Mammary epithelial cell (primary cell): ENCODE measurements at regions not wholly inside any gene's neighbourhood (a gene's known extent, or its start where the extent isn't known, plus 50 kb on each side); places are given as distances from the start of the nearest gene placed in this dataset.

Experiments
- EZH2 ChIP-seq: IDR thresholded peaks from 2 replicates; pipeline ENCODE4 v1.6.1; 2012; ENCODE audit warnings: low read length, inconsistent platforms, borderline replicate concordance
- TF ChIP-seq, protein P1 (sequence below), 2 donors: IDR thresholded peaks in 1 of 2; conservative IDR thresholded peaks in 1 of 2; 2 replicates each; pipeline ENCODE4 v1.5.1; 2011 to 2012; ENCODE audit warnings: inconsistent platforms in 2 of 2, low read length in 2 of 2, mild to moderate bottlenecking in 2 of 2, control low read depth in 1 of 2, low read depth in 1 of 2; ENCODE audit not compliant: insufficient read depth in 1 of 2; ENCODE audit errors: extremely low read depth in 1 of 2

DNA sequence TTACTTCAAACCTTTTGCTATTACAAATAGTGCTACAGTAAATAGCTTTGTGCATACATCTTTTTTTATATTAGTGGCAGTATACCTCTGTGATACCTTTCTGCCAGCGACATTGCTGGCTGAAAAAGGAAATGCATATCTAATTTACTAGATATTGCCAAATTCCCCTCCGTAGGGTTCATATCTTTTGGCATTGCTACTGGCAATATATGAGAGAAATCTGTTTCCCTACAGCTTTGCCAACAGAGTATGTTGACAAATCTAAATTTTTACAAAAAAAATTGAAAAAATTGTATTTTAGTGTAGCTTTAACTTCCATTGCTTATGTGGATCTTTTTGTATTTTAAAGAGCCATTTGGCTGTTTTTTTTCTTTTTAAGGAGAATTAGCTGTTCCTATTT, 426.7 kb downstream of the TRIB2 start:
- TF ChIP-seq, protein P1, sequence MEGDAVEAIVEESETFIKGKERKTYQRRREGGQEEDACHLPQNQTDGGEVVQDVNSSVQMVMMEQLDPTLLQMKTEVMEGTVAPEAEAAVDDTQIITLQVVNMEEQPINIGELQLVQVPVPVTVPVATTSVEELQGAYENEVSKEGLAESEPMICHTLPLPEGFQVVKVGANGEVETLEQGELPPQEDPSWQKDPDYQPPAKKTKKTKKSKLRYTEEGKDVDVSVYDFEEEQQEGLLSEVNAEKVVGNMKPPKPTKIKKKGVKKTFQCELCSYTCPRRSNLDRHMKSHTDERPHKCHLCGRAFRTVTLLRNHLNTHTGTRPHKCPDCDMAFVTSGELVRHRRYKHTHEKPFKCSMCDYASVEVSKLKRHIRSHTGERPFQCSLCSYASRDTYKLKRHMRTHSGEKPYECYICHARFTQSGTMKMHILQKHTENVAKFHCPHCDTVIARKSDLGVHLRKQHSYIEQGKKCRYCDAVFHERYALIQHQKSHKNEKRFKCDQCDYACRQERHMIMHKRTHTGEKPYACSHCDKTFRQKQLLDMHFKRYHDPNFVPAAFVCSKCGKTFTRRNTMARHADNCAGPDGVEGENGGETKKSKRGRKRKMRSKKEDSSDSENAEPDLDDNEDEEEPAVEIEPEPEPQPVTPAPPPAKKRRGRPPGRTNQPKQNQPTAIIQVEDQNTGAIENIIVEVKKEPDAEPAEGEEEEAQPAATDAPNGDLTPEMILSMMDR (conservative IDR thresholded peaks at IDR 0.05 in 1 of 2, IDR thresholded peaks at IDR 0.05 in 1 of 2; ENCODE audit: extremely low read depth in 1 of 2, insufficient read depth in 1 of 2, low read depth in 1 of 2, low read length in 2 of 2): no peak
- no peak for TF ChIP-seq EZH2
